Medulla oblongata (tissue), 1 donor: ENCODE measurements at regions not wholly inside any gene's neighbourhood (a gene's known extent, or its start where the extent isn't known, plus 50 kb on each side); places are given as distances from the start of the nearest gene placed in this dataset.
"Not testable (repeated sequence)": the region's sequence is repeated elsewhere in the genome, so short reads cannot be mapped to it uniquely, and the experiment has no call there.

ENCODE experiments used
- DNase-seq: peaks from one replicate; pipeline ENCODE4 v3.0.0-alpha.2; 2015; ENCODE audit errors: extremely low spot score

DNA sequence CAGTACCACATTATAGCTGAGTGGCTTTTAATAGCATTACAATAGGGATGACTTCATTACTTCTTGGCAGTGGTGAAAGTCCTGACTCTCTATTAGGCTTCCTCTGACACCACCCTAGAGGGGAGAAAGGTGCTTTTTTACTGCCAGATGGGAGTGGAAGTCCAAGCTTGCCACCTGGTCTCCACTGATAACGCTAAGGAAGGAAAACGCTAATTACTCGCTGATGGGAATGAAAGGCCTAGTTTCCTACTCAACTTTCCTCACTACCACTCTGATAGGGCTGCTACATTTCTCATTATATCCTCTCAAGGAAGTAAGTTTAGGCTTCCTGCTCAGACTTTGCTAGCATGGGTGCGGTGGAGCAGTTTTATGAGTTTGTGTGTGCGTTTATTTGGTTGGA lies 62.3 kb upstream of the PAGE3 start:
- DNase-seq: no peak

GRCh38 chrX:55335296-55335695 lies 70.6 kb upstream of the PAGE3 start:
- no peak for DNase-seq

DNA sequence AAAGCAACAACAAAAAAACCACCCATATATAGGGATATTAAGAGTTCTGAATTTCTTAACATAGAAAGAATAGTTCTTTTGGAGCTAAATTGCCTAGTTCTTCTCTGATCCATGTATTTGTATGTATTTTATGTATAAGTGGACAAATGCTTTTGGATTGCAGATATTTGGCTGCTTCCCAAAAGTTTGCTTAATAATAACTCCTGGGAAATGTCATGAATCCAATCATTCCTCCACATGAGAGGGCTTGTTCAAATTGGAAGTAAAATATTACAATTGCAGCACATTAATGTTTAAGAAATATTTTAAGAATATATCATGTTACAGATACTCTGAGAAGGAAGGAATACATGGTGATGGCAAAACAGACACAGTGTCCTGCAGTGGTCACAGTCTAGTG lies 71.5 kb upstream of the PAGE3 start:
- DNase-seq: no peak

GRCh38 chrX:55340896-55341433 lies 76.2 kb upstream of the PAGE3 start:
- no peak for DNase-seq

DNA sequence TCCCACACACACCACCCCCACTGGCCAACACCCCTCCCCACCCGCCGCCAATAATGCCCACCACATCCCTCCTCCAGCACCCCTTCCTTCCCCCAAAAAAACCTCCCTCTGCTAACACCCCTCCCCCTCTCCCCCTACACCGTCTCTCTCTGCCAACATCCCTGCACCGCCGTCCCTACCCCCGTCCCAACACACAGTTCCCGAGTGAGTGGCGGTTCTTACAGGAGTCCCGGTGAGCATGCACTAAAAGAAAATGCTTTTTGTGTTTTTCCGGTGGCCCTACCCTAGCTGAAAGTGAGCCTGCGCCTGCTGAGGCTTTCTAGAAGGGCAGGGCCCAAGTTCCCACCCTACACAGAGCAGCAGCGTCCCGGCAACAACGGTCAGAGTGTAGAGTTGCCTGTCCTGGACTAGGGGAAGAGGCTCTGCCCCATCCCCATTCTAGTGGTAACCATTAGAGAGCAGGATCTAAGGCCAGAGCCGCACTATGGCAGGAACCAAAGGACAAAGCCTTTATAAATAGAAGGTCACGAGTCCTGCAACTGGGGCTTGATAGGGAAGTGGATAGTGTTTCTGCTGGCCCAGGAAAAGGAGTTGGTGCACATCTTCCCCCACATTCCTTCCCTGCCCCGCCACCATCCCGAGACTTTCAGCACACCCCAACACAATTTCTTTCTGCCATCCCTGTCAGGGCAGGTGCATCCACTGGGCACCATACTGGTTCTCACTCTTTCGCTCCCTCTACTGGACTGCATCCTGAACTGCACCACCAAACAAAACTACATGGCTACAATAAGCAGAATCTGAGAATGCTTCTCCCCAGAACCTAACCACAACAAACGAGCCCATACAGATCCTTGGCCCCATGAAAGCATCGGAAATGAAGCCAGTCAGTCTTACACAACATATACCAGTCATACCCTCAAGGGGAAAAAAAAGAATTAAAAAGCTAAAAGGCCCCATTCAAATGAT lies 78.1 kb upstream of the PAGE3 start:
- peak; percentile 26 for DNase-seq

DNA sequence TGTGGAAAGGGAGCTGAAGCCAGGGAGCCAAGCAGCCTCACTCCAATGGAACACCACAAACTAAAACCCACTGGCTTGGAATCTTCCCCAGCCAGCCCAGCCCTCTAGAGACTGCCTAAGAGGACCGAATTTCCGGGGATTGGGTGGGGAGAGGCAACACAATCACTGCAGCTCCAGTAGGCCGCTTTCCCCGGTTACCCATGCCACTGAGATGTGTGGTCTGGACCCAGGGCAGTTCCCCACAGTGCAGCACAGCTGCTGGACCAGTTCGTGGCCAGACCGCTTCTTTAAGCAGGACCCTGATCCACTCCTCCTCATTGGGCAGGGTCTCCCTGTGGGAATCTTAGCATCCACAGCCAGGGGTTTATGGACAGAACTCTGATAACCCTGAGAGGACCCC lies 91.9 kb upstream of the PAGE3 start:
- DNase-seq: no peak

DNA sequence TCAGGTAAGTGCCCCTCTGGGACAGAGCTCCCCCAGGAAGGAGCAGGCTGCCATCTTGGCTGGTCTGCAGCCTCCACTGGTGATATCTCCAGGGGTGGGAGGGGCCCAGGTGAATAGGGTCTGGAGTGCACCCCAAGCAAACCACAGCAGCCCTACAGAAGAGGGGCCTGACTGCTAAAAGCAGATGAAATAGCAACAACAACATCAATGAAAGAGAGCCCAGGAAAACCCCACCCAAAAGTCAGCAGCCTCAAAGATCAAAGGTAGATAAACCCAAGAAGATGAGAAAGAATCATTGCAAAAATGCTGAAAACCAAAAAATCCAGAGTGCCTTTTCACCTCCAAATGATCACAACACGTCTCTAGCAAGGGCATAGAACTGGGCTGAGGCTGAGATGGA lies 92.5 kb upstream of the PAGE3 start:
- no peak for DNase-seq

DNA sequence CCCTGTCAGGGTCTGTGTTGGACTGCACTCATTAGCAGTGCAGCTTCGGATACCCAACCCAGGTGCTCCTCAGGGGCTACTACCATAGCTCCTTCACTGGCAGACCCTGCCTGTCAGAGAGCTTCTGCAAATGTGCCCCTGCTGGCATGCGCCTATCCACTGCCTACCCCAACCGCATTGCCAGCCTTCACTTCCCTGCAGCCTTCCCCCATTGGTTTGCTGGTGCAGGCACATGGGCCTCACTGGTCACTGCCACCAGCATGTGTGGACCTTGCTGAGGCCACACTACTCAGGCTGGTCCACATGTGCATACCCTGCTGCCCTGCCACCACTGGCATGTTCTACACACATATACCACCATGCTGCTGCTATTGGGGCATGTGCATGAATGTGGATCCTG lies 72.5 kb upstream of the MAGEH1 start:
- no peak for DNase-seq

DNA sequence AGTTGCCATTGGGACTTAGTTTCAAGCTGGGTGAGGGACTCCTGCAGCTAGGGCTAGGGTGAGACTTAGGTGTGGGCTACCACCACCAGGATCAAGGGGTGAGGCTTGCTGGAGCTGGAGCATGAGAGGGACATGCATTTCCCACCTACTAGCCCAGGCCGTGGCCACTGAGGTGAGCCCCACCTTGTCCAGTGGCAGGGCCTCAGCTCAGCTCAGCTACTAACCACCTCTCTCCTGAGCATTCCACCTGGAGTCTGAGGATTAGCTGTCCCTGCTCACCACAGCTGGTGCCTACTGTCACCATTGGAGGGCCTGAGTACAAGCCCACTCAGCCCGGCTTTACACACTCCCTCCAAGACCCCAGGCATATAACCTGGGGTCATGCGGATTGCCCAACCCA lies 62.6 kb upstream of the MAGEH1 start:
- DNase-seq: no peak

- not testable (repeated sequence) for DNase-seq
These were observed 55.1 kb upstream of the MAGEH1 start for GRCh38 chrX:55396836-55397235.
